HepG2 (cell line): ENCODE measurements at regions not wholly inside any gene's neighbourhood (a gene's known extent, or its start where the extent isn't known, plus 50 kb on each side); places are given as distances from the start of the nearest gene placed in this dataset.

Experiments used
- ATAC-seq: fragments of 200-7000 bp; cut with Tn5 transposase; 3 replicates; pipeline ENCODE4 v1.9.1; 2020; ENCODE audit warnings: mild to moderate bottlenecking, moderate library complexity
- BruUV-seq: library from RNA; stranded (reverse); fragments of 400-500 nt; replicated peaks from 2 replicates; lab custom pipeline; 2021; lab: Mats Ljungman, UMichigan
- CTCF ChIA-PET: fragments of 300-600 bp; formaldehyde crosslinking; extraction: SDS; loops from one replicate; lab custom pipeline; 2021; ENCODE audit warnings: low total read pairs, inconsistent platforms, low intra/inter-chr PET ratio; lab: Yijun Ruan, JAX
- POLR2A ChIA-PET: fragments of 350-600 bp; sonication (Branson Sonifier 250); formaldehyde crosslinking; loops from one replicate; lab custom pipeline; 2020; ENCODE audit warnings: antibody characterized with exemption, inconsistent platforms; lab: Yijun Ruan, JAX
- DNase-seq: peaks from one replicate; pipeline ENCODE4 v3.0.0-alpha.2; 2015; ENCODE audit warnings: low spot score
- FAIRE-seq: peaks from 3 replicates; lab custom pipeline; 2011; peaks lifted over from hg19 to GRCh38; lab: Jason Lieb, UNC
- H2AFZ ChIP-seq: one replicate; pipeline ENCODE4 v1.6.1; 2011; ENCODE audit warnings: low read length, inconsistent platforms
- H3K27ac ChIP-seq: fragments of 300-600 bp; 3 replicates; pipeline ENCODE4 v1.8.0; 2011; ENCODE audit warnings: mixed run types, mild to moderate bottlenecking, mixed read lengths, low read length, inconsistent platforms; ENCODE audit not compliant: insufficient read depth; ENCODE audit errors: extremely low read length
- H3K27me3 ChIP-seq, 2 experiments: fragments of 200-600 bp in 1 of 2; 2 replicates in 1 of 2; 3 replicates in 1 of 2; pipeline versions ENCODE4 v1.6.0 to v1.8.0; 2011; ENCODE audit warnings: low read length in 2 of 2, mild to moderate bottlenecking in 2 of 2, moderate library complexity in 2 of 2, inconsistent platforms in 1 of 2; ENCODE audit not compliant: insufficient read depth in 2 of 2, control insufficient read depth in 1 of 2
- H3K36me3 ChIP-seq, 2 experiments: fragments of 200-600 bp in 1 of 2; replicated peaks in 1 of 2; 2 replicates in 1 of 2; 3 replicates in 1 of 2; pipeline versions ENCODE4 v1.5.1 to v1.8.0; 2011; ENCODE audit warnings: low read length in 2 of 2, inconsistent platforms in 1 of 2; ENCODE audit not compliant: insufficient read depth in 2 of 2, control insufficient read depth in 1 of 2
- H3K4me1 ChIP-seq: 2 replicates; pipeline ENCODE4 v1.5.1; 2012; ENCODE audit warnings: low read length, inconsistent platforms; ENCODE audit not compliant: insufficient read depth
- H3K4me2 ChIP-seq: 2 replicates; pipeline ENCODE4 v1.6.0; 2011; ENCODE audit warnings: low read depth, low read length, inconsistent platforms
- H3K4me3 ChIP-seq, 3 experiments: fragments of 200-600 bp in 1 of 3; sonication (generic), shearing (Covaris generic) in 1 of 3; replicated peaks in 1 of 3; 2 replicates each; pipeline ENCODE4 v1.5.1; 2011 to 2016; ENCODE audit warnings: low read length in 3 of 3, inconsistent platforms in 2 of 3, low read depth in 2 of 3, mild to moderate bottlenecking in 2 of 3, control low read depth in 1 of 3, mixed read lengths in 1 of 3; ENCODE audit not compliant: insufficient read depth in 1 of 3
- H3K79me2 ChIP-seq: one replicate; pipeline ENCODE4 v1.6.1; 2011; ENCODE audit warnings: low read length, inconsistent platforms; ENCODE audit not compliant: insufficient read depth
- H3K9ac ChIP-seq: 2 replicates; pipeline ENCODE4 v1.6.0; 2011; ENCODE audit warnings: mild to moderate bottlenecking, low read depth, low read length, inconsistent platforms; ENCODE audit not compliant: insufficient read depth
- H3K9me3 ChIP-seq: 2 replicates; pipeline ENCODE4 v1.5.1; 2012; ENCODE audit warnings: mild to moderate bottlenecking, low read length
- H4K20me1 ChIP-seq: 2 replicates; pipeline ENCODE4 v1.6.0; 2011; ENCODE audit warnings: inconsistent platforms, mild to moderate bottlenecking, low read length, moderate library complexity; ENCODE audit not compliant: insufficient read depth
- HOXA5 ChIP-seq: sonication (generic); formaldehyde crosslinking; IDR thresholded peaks from 2 replicates; pipeline ENCODE4 v1.4.0; 2020; ENCODE audit warnings: missing genetic modification reagents
- POGZ ChIP-seq: sonication (generic); formaldehyde crosslinking; IDR thresholded peaks from 2 replicates; pipeline ENCODE4 v1.4.0; 2020; ENCODE audit warnings: mild to moderate bottlenecking, missing genetic modification reagents
- ZGPAT ChIP-seq: IDR thresholded peaks from 2 replicates; pipeline ENCODE4 v1.6.1; 2016; ENCODE audit warnings: mild to moderate bottlenecking
- ZNF235 ChIP-seq: sonication (generic); formaldehyde crosslinking; IDR thresholded peaks from 2 replicates; pipeline ENCODE4 v1.8.1; 2023; ENCODE audit warnings: mild to moderate bottlenecking, missing genetic modification reagents, borderline replicate concordance
- ZNF484 ChIP-seq: sonication (generic); formaldehyde crosslinking; IDR thresholded peaks from 2 replicates; pipeline ENCODE4 v1.5.1; 2020; ENCODE audit warnings: mild to moderate bottlenecking, low read depth, missing genetic modification reagents, borderline replicate concordance
- ZNF629 ChIP-seq: sonication (generic); formaldehyde crosslinking; conservative IDR thresholded peaks from 2 replicates; pipeline ENCODE4 v1.5.0; 2020; ENCODE audit warnings: missing genetic modification reagents
- ZNF672 ChIP-seq: sonication (generic); formaldehyde crosslinking; IDR thresholded peaks from 2 replicates; pipeline ENCODE4 v1.8.1; 2022; ENCODE audit warnings: missing genetic modification reagents
- ZNF674 ChIP-seq: sonication (generic); formaldehyde crosslinking; IDR thresholded peaks from 2 replicates; pipeline ENCODE4 v1.5.0; 2020; ENCODE audit warnings: low read depth, mild to moderate bottlenecking, missing genetic modification reagents
- WGBS: methylation state at CpG from one replicate; pipeline ENCODE4 v1.1.6; 2017; ENCODE audit warnings: low lambda C conversion rate; 5-methylcytosine and 5-hydroxymethylcytosine counted together
- in situ Hi-C: cut with HindIII; loops from 2 replicates; pipeline ENCODE4 v1.10.0; 2017; ENCODE audit warnings: low pct_unique_long_range_greater_than_20kb; ENCODE audit not compliant: extremely low pct_ligation_motif_present
- intact Hi-C: fragments of 100-400 bp; cut with micrococcal nuclease; formaldehyde crosslinking; loops from one replicate; pipeline ENCODE4 v1.10.0; 2022; ENCODE audit not compliant: unreplicated experiment

GRCh38 chr5:133715616-133716015 lies 103.3 kb upstream of the FSTL4 start:
- in situ Hi-C loops = no loop called here
- Histone ChIP-seq H3K4me3 (no peak overlapping the region), H3K9me3 (no peaks in the 10 kb centered on the region), H3K36me3 (no peaks in the 10 kb centered on the region), H3K79me2 (no peaks in the 10 kb centered on the region), H3K27me3 (no peaks in the 10 kb centered on the region; a peak in 1 of 5 replicates), H3K4me2 (no peak overlapping the region), H2AFZ (no peak overlapping the region), H3K27ac (no peak overlapping the region), H4K20me1 (no peaks in the 10 kb centered on the region), H3K9ac (no peak overlapping the region), H3K4me1 (no peaks in the 10 kb centered on the region)
- TF ChIP-seq ZNF484 (no peak), ZNF235 (no peak), ZNF672 (no peak), POGZ (no peak)
- ATAC-seq = no peak
- no peak for DNase-seq
- whole genome bisulfite sequencing = 20% methylated on average over 5 of the region's 5 CpGs
- FAIRE-seq = no peak
- no TSS peak for BruUV-seq
- ChIA-PET POLR2A (no interaction called here), CTCF (no interaction called here)
- intact Hi-C loops = no loop called here

- Histone ChIP-seq H3K9ac (no peak overlapping the region), H3K27ac (no peak overlapping the region), H3K9me3 (no peaks in the 10 kb centered on the region), H3K27me3 (no peaks in the 10 kb centered on the region; a peak in 1 of 5 replicates), H3K4me2 (no peak overlapping the region), H3K36me3 (no peaks in the 10 kb centered on the region), H2AFZ (no peak overlapping the region), H4K20me1 (no peaks in the 10 kb centered on the region), H3K4me3 (no peak overlapping the region), H3K4me1 (no peaks in the 10 kb centered on the region), H3K79me2 (no peaks in the 10 kb centered on the region)
- BruUV-seq = no TSS peak
- intact Hi-C loops (no loop called here), in situ Hi-C loops (no loop called here)
- POLR2A ChIA-PET = no interaction called here
- DNase-seq (no peak), FAIRE-seq (no peak), ATAC-seq (no peak)
- CTCF ChIA-PET = no interaction called here
- TF ChIP-seq HOXA5 (CRISPR knock-in tag) = no peak
- TF ChIP-seq ZGPAT (CRISPR knock-in tag) = no peak
- no peak for TF ChIP-seq ZNF629 (CRISPR knock-in tag)
- no peak for TF ChIP-seq ZNF674 (CRISPR knock-in tag)
These were observed 102.9 kb upstream of the FSTL4 start for GRCh38 chr5:133715216-133715615.
